Muscle layer of colon (tissue), 2 donors: ENCODE measurements at regions not wholly inside any gene's neighbourhood (a gene's known extent, or its start where the extent isn't known, plus 50 kb on each side); places are given as distances from the start of the nearest gene placed in this dataset.
"Not testable (repeated sequence)": the region's sequence is repeated elsewhere in the genome, so short reads cannot be mapped to it uniquely, and the experiment has no call there.

ENCODE experiments used
- H3K27ac ChIP-seq: one replicate; pipeline ENCODE4 v1.7.0; 2013; ENCODE audit warnings: low read depth, mild to moderate bottlenecking, low read length, moderate library complexity
- H3K27me3 ChIP-seq, 2 donors: one replicate each; pipeline ENCODE4 v1.7.0; 2013; ENCODE audit warnings: low read length in 2 of 2, mild to moderate bottlenecking in 2 of 2; ENCODE audit not compliant: insufficient read depth in 2 of 2, control insufficient read depth in 1 of 2
- H3K36me3 ChIP-seq: one replicate; pipeline ENCODE4 v1.7.0; 2013; ENCODE audit warnings: mild to moderate bottlenecking, low read length; ENCODE audit not compliant: insufficient read depth
- H3K4me1 ChIP-seq: one replicate; pipeline ENCODE4 v1.7.0; 2013; ENCODE audit warnings: mild to moderate bottlenecking, low read length; ENCODE audit not compliant: insufficient read depth
- H3K4me3 ChIP-seq, 2 donors: one replicate each; pipeline ENCODE4 v1.7.0; 2013; ENCODE audit warnings: low read length in 2 of 2, low read depth in 1 of 2, mild to moderate bottlenecking in 1 of 2, moderate library complexity in 1 of 2
- H3K9ac ChIP-seq: one replicate; pipeline ENCODE4 v1.7.0; 2013; ENCODE audit warnings: low read length
- H3K9me3 ChIP-seq: one replicate; pipeline ENCODE4 v1.7.0; 2013; ENCODE audit warnings: mild to moderate bottlenecking, low read length
- donor health status: abdominal sarcoma.
- donor health status: Adenocarcinoma of cecum.

DNA sequence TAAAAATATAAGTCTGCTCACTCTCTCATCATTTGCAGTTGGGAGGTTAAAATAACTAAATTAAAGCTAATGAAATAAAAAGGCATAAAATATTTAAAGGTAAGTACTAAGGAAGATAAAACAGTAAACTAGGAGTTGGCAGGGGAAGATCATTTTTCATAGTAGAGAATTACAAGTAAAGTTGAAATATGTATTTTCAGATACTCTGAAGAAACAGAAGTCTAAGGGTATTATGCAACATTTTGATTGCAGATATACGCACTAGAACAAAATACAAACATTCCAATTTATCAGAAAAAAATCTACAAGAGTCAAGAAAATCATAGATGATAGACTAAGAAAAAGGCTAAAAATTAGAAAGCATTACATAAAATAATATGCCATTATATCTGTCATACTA, 167.6 kb upstream of the CTAGE1 start:
- H3K36me3 ChIP-seq = no peaks in the 10 kb centered on the region
- H3K9me3 ChIP-seq = no peaks in the 10 kb centered on the region
- H3K4me3 ChIP-seq = no peak overlapping the region
- no peaks in the 10 kb centered on the region for H3K4me1 ChIP-seq
- H3K27me3 ChIP-seq = no peaks in the 10 kb centered on the region
- H3K27ac ChIP-seq = no peak overlapping the region
- H3K9ac ChIP-seq = no peak overlapping the region

DNA sequence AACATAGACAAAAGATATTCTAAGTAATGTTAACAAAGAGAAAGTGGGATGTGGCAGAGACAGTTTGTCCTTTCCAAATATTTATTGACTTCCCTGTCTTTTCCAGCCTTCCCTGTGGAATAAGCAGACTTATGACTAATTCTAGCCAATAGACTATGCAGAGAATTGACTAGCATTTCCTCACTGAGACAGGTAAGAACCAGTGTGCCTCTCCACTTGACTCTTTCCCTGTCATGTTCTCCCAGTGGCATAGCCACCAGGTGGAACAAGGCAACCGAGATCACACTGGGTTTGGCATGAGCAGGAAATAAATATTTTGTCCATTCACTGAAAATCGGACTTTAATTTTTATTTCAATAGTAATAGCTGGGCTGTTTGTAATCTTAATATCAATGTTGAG, 168.1 kb upstream of the CTAGE1 start:
- H3K27me3 ChIP-seq = no peaks in the 10 kb centered on the region
- H3K4me1 ChIP-seq = no peaks in the 10 kb centered on the region

DNA sequence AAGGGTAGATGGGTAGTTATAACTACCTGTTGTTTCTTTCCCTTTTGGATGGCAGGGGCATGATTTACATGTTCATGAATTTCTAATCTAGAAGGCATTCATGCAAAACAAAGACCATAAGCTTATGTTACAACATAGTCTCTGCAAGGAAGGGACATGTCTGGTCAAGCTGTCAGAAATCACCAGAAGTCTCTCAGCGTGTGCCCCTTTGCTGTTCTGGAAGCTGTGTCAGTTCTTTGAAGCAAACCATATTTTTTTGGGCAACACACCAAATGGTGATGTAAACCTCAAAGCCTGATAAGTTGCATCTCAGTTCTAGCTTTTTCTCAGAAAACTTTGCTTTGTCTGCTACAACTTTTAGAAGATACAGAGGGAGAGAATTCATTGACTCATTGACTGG, 173.5 kb upstream of the CTAGE1 start:
- Histone ChIP-seq H3K36me3 (no peaks in the 10 kb centered on the region), H3K27me3 (no peaks in the 10 kb centered on the region), H3K9ac (no peak overlapping the region), H3K9me3 (no peaks in the 10 kb centered on the region), H3K4me1 (no peaks in the 10 kb centered on the region), H3K4me3 (no peak overlapping the region), H3K27ac (no peak overlapping the region)

More for the DNA sequence above, 168.1 kb upstream of the CTAGE1 start:
- no peaks in the 10 kb centered on the region for H3K36me3 ChIP-seq
- H3K27ac ChIP-seq = no peak overlapping the region
- H3K9ac ChIP-seq = no peak overlapping the region
- no peaks in the 10 kb centered on the region for H3K9me3 ChIP-seq
- no peak overlapping the region for H3K4me3 ChIP-seq

DNA sequence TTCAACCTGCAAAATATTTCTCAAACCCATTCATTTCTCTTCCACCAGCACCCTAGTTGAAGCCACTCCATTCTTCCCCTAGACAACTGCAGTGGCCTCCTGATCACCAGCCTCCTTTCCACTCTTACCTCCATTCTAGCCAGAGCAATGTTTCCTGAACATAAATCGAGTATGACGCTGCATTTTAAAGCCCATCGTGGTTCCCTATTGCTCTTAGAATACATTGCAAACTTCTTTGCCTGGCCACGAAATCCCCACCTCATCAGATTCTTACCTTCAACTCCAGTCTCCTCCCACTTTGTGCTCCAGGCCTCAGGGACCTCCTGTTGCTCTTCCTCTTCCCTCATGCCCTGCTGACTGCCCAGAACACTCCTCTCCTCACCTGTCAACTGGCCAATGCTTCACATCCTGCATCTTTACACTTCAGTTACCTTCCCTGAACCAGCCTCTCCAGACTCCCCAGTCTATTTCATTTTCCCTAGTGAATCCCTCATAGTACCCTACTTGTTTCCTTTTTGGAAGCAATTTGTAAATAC, 176.5 kb upstream of the CTAGE1 start:
- no peaks in the 10 kb centered on the region for H3K4me1 ChIP-seq
- no peaks in the 10 kb centered on the region for H3K36me3 ChIP-seq
- H3K27me3 ChIP-seq = no peaks in the 10 kb centered on the region
- H3K27ac ChIP-seq = no peak overlapping the region
- H3K4me3 ChIP-seq = no peak overlapping the region
- no peak overlapping the region for H3K9ac ChIP-seq
- H3K9me3 ChIP-seq = no peaks in the 10 kb centered on the region

DNA sequence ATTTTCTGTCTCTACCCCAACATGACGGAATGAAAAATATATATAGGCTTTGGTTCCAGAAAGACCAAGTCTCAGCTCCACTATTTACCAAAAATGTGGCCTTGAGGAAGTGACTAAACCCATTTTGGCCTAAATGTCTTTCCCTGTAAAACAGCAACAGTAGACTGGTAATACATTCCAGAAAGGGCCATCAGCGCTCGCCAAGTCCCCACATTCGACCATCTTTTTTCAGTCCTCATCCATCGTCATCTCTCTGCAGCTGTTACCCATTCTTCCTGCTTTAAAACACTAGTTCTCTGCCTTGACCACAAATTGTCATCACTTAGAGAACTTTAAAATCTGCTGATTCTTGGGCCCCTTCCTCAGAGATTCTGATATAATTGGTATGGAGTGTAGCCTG, 183.8 kb upstream of the CTAGE1 start:
- no peaks in the 10 kb centered on the region for H3K27me3 ChIP-seq
- H3K4me3 ChIP-seq = no peak overlapping the region
- no peaks in the 10 kb centered on the region for H3K36me3 ChIP-seq
- H3K4me1 ChIP-seq = no peaks in the 10 kb centered on the region
- no peaks in the 10 kb centered on the region for H3K9me3 ChIP-seq
- no peak overlapping the region for H3K27ac ChIP-seq
- no peak overlapping the region for H3K9ac ChIP-seq

DNA sequence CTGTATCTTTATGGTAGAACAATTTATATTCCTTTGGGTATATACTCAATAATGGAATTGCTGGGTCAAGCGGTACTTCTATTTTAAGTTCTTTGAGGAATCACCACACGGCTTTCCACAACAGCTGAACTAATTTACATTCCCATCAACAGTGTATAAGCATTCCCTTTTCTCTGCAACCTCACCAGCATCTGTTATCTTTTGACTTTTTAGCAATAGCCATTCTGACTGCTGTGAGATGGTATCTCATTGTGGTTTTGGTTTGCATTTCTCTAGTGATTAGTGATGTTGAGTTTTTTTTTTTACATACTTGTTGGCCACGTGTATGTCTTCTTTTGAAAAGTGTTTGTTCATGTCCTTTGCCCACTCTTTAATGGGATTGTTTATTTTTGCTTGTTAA, 184.7 kb upstream of the CTAGE1 start:
- H3K27ac ChIP-seq, H3K9me3 ChIP-seq, H3K27me3 ChIP-seq, H3K4me3 ChIP-seq, H3K4me1 ChIP-seq, H3K36me3 ChIP-seq, H3K9ac ChIP-seq: not testable (repeated sequence)

DNA sequence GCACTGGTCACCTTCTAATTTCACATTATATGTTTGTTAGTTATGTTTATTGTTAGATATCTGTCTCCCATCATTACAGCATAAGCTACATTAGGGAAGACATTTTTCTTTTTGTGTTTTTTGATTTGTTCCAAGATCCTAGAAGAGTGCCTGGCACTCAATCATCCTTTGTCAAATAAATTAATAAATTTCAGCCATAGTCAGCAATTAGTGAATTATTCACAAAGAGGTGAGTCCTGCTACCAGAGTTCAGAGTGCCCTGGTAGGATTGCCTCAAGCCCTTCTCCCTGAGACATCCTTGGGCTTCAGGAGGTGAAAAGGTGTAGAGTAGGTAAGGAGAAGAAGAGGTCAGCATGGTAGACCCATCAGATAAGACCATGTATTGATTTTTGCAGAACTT, 186.2 kb upstream of the CTAGE1 start:
- H3K36me3 ChIP-seq = no peaks in the 10 kb centered on the region
- H3K27me3 ChIP-seq = no peaks in the 10 kb centered on the region
- peaks cover under 1% of the 10 kb centered on the region for H3K4me1 ChIP-seq
- no peak overlapping the region for H3K9ac ChIP-seq
- no peak overlapping the region for H3K27ac ChIP-seq
- H3K4me3 ChIP-seq = no peak overlapping the region
- no peaks in the 10 kb centered on the region for H3K9me3 ChIP-seq

DNA sequence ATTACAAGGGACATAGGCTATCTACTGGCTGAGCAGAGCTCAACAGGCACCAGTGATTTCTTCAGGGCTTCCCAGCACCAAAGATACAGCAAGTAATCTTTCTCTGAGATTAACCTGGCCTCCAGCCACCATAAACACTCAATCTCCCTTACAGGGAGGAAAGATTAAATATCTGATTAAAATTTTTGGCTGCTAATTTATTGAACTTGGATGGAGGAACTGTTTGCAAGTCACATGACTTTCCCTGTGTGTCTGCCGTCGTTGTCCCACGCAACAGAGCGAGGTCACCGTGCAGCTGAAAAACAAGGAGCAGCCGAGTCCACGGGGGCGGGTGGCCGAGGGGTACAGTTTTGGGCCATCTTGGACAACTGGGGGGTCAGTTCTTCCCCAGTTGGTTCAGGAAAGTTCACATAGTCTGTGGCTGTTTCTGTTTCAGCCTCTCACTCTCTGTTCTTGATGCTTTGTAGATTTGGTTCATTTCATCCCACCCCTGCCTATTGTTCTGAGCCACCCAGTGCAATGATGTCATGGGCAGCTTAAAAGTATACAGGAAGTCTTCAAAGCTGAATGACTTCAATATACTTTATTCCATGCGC, 186.8 kb upstream of the CTAGE1 start:
- Histone ChIP-seq H3K4me1 (peaks cover 6% of the 10 kb centered on the region), H3K4me3 (no peak overlapping the region), H3K36me3 (no peaks in the 10 kb centered on the region), H3K27me3 (no peaks in the 10 kb centered on the region), H3K9me3 (no peaks in the 10 kb centered on the region), H3K9ac (no peak overlapping the region), H3K27ac (no peak overlapping the region)

DNA sequence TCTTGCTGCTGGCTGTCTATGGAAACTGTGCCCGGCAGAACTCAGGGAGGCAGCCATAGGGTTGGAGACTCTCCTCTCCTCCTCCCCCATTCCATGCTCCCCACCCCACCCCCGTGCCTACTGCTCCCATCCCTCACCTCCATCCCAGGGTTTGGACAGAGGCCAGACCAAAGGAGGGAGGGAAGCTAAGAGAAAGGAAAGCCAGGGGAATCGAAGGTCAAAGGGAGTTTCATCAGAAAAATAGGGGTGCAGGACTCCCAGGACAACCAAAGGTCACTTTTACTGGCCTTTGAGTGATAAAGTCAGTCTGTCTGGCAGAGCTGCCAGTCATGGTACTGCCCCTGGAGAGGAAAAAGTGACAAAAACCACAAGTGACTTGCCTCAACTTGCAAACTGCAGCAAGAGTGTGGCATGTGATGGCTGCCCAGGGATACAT, 187.3 kb upstream of the CTAGE1 start:
- H3K4me1 ChIP-seq = peaks cover 11% of the 10 kb centered on the region
- H3K36me3 ChIP-seq = no peaks in the 10 kb centered on the region
- no peaks in the 10 kb centered on the region for H3K9me3 ChIP-seq
- H3K9ac ChIP-seq = no peak overlapping the region
- H3K27ac ChIP-seq = no peak overlapping the region
- H3K27me3 ChIP-seq = no peaks in the 10 kb centered on the region
- H3K4me3 ChIP-seq = no peak overlapping the region

DNA sequence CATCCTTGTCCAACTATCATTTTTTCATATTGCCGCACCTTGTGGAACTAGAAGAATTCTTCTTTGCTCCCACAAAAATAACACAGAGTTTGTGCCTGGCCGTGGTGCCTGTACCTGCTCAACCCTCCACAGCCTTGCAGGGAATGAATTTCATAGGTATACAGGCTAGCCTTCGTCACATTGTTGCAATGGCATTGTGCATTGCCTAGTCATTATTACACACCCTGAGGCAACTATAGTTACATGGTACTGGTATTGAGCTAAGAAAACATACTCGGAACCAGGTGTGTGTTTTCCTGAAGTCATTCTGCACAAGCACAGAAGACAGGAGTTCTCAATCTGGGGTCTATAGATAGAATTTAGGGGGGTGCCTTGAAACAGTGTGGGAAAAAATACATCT, 188.0 kb upstream of the CTAGE1 start:
- H3K4me1 ChIP-seq = peaks cover 15% of the 10 kb centered on the region

DNA sequence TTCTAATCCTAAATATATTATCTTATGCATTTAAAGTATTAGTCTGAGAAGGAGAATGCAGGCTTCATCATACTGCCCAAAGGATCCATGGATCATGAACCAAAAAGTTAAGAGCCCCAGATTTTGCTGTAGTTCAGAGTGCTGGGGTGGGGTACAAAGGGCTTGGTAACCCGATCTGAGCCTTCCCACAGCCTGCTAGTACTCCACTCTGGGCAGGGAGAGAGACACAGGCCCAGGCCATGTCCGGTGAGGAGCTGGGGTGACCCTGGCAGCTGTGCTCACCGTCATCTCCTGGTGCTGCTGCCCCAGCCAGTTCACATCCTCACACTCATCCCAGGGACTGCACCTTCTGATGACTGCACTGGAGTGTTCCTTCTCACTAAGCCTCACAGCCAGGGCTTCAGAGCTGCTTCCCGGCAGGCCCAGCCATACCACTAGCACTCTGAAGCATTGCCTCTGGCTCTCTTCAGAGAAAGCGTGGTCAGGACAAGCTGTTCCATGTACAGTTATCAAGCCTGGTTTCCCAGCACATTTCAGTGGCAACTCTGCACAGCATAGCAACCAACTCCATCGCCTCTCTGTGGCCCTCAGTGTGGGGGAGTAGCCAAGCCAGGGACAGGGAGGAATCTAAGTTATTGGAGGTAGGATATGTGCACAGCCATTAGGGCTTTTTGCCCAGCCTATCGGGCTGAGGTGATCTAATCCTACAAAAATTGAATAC, 189.0 kb upstream of the CTAGE1 start:
- Histone ChIP-seq H3K4me1 (peaks cover 15% of the 10 kb centered on the region), H3K27ac (no peak overlapping the region), H3K36me3 (no peaks in the 10 kb centered on the region), H3K9me3 (no peaks in the 10 kb centered on the region), H3K4me3 (no peak overlapping the region), H3K27me3 (no peaks in the 10 kb centered on the region), H3K9ac (no peak overlapping the region)

More for the DNA sequence above, 188.0 kb upstream of the CTAGE1 start:
- H3K9ac ChIP-seq = no peak overlapping the region
- H3K9me3 ChIP-seq = no peaks in the 10 kb centered on the region
- no peak overlapping the region for H3K4me3 ChIP-seq
- no peak overlapping the region for H3K27ac ChIP-seq
- H3K27me3 ChIP-seq = no peaks in the 10 kb centered on the region
- no peaks in the 10 kb centered on the region for H3K36me3 ChIP-seq

DNA sequence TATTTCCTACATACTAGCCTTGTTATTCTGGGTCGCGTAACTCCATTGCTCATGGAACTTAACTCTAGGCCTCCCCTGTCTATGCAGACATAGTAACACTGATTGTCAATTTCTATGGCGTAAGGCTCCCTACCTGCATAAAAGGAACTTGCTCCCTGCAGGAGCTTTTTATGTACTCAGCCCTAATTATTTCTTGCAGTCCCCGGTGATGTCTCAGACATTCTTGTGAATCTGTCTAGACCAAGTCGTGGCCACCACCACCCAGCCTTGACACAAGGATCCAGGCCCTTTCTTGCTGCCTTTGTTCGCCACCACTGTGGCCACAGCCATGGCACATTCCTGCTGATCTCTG, 189.5 kb upstream of the CTAGE1 start:
- no peak overlapping the region for H3K27ac ChIP-seq
- H3K9me3 ChIP-seq = no peaks in the 10 kb centered on the region
- H3K4me3 ChIP-seq = no peak overlapping the region
- H3K9ac ChIP-seq = no peak overlapping the region
- H3K36me3 ChIP-seq = no peaks in the 10 kb centered on the region
- H3K27me3 ChIP-seq = no peaks in the 10 kb centered on the region
- H3K4me1 ChIP-seq = peaks cover 15% of the 10 kb centered on the region
